T-helper 1 cell treated with Interleukin-12 subunit alpha and Interleukin-12 subunit beta and Interleukin-4 antibody, amounts not matched to agents 30 μg/mL and 1 μg/mL, for 36 hours (primary cell): ENCODE measurements at regions not wholly inside any gene's neighbourhood (a gene's known extent, or its start where the extent isn't known, plus 50 kb on each side); places are given as distances from the start of the nearest gene placed in this dataset.

Experiments
- H3K27ac Mint-ChIP-seq: one replicate; pipeline ENCODE4 v1.8.0; 2021; ENCODE audit warnings: mild to moderate bottlenecking, mixed read lengths
- H3K27me3 Mint-ChIP-seq: one replicate; pipeline ENCODE4 v1.8.0; 2021; ENCODE audit warnings: low read depth, mixed read lengths
- H3K36me3 Mint-ChIP-seq: one replicate; pipeline ENCODE4 v1.8.0; 2021; ENCODE audit warnings: low read depth, mixed read lengths
- H3K4me1 Mint-ChIP-seq: one replicate; pipeline ENCODE4 v1.8.0; 2021; ENCODE audit warnings: low read depth, mixed read lengths
- H3K4me3 Mint-ChIP-seq: one replicate; pipeline ENCODE4 v1.8.0; 2021; ENCODE audit warnings: mild to moderate bottlenecking, moderate library complexity, mixed read lengths
- H3K9me3 Mint-ChIP-seq: one replicate; pipeline ENCODE4 v1.8.0; 2021; ENCODE audit warnings: mixed read lengths

- H3K4me3 Mint-ChIP-seq: no peak overlapping the region
- H3K27me3 Mint-ChIP-seq: no peaks in the 10 kb centered on the region
- no peaks in the 10 kb centered on the region for H3K36me3 Mint-ChIP-seq
- no peak overlapping the region for H3K27ac Mint-ChIP-seq
- no peaks in the 10 kb centered on the region for H3K9me3 Mint-ChIP-seq
- H3K4me1 Mint-ChIP-seq: no peaks in the 10 kb centered on the region
Observed at GRCh38 chr22:49078076-49078710, 749.5 kb downstream of the BRD1 start.

GRCh38 chr22:49077586-49077985 is 750.1 kb downstream of the BRD1 start:
- Mint-ChIP-seq H3K27ac (no peak overlapping the region), H3K4me3 (no peak overlapping the region), H3K4me1 (no peaks in the 10 kb centered on the region), H3K36me3 (no peaks in the 10 kb centered on the region), H3K27me3 (no peaks in the 10 kb centered on the region), H3K9me3 (no peaks in the 10 kb centered on the region)

- Mint-ChIP-seq H3K4me1 (no peaks in the 10 kb centered on the region), H3K27me3 (no peaks in the 10 kb centered on the region), H3K4me3 (no peak overlapping the region), H3K36me3 (no peaks in the 10 kb centered on the region), H3K9me3 (no peaks in the 10 kb centered on the region), H3K27ac (no peak overlapping the region)
Observed at GRCh38 chr22:49077036-49077393, 750.7 kb downstream of the BRD1 start.

GRCh38 chr22:49076300-49077035 is 751.2 kb downstream of the BRD1 start:
- Mint-ChIP-seq H3K4me1 (no peaks in the 10 kb centered on the region), H3K27me3 (no peaks in the 10 kb centered on the region), H3K27ac (no peak overlapping the region), H3K9me3 (no peaks in the 10 kb centered on the region), H3K4me3 (no peak overlapping the region), H3K36me3 (no peaks in the 10 kb centered on the region)

- no peak overlapping the region for H3K27ac Mint-ChIP-seq
- H3K27me3 Mint-ChIP-seq: no peaks in the 10 kb centered on the region
- no peaks in the 10 kb centered on the region for H3K36me3 Mint-ChIP-seq
- H3K9me3 Mint-ChIP-seq: no peaks in the 10 kb centered on the region
- no peaks in the 10 kb centered on the region for H3K4me1 Mint-ChIP-seq
- no peak overlapping the region for H3K4me3 Mint-ChIP-seq
Observed at GRCh38 chr22:49075150-49075549, 752.5 kb downstream of the BRD1 start.

- H3K27me3 Mint-ChIP-seq: no peaks in the 10 kb centered on the region
Observed at GRCh38 chr22:49073873-49074417, 753.7 kb downstream of the BRD1 start.

GRCh38 chr22:49072996-49073645 is 754.6 kb downstream of the BRD1 start:
- Mint-ChIP-seq H3K27me3 (no peaks in the 10 kb centered on the region), H3K4me1 (no peaks in the 10 kb centered on the region), H3K4me3 (no peak overlapping the region), H3K9me3 (no peaks in the 10 kb centered on the region), H3K36me3 (no peaks in the 10 kb centered on the region), H3K27ac (no peak overlapping the region)

More at GRCh38 chr22:49073873-49074417, 753.7 kb downstream of the BRD1 start:
- Mint-ChIP-seq H3K36me3 (no peaks in the 10 kb centered on the region), H3K9me3 (no peaks in the 10 kb centered on the region), H3K4me1 (no peaks in the 10 kb centered on the region), H3K27ac (no peak overlapping the region), H3K4me3 (no peak overlapping the region)

- H3K4me3 Mint-ChIP-seq: no peak overlapping the region
- H3K27ac Mint-ChIP-seq: no peak overlapping the region
- H3K9me3 Mint-ChIP-seq: no peaks in the 10 kb centered on the region
- H3K4me1 Mint-ChIP-seq: no peaks in the 10 kb centered on the region
- H3K27me3 Mint-ChIP-seq: no peaks in the 10 kb centered on the region
- H3K36me3 Mint-ChIP-seq: no peaks in the 10 kb centered on the region
Observed at GRCh38 chr22:49070501-49070900, 757.2 kb downstream of the BRD1 start.

GRCh38 chr22:49068861-49069500 is 758.7 kb downstream of the BRD1 start:
- Mint-ChIP-seq H3K4me3 (no peak overlapping the region), H3K27ac (no peak overlapping the region), H3K36me3 (no peaks in the 10 kb centered on the region)

GRCh38 chr22:49067504-49067903 is 760.2 kb downstream of the BRD1 start:
- no peak overlapping the region for H3K27ac Mint-ChIP-seq
- H3K36me3 Mint-ChIP-seq: no peaks in the 10 kb centered on the region
- H3K4me1 Mint-ChIP-seq: no peaks in the 10 kb centered on the region
- H3K4me3 Mint-ChIP-seq: no peak overlapping the region
- H3K27me3 Mint-ChIP-seq: peaks cover 4% of the 10 kb centered on the region
- H3K9me3 Mint-ChIP-seq: no peaks in the 10 kb centered on the region

More at GRCh38 chr22:49068861-49069500, 758.7 kb downstream of the BRD1 start:
- Mint-ChIP-seq H3K9me3 (no peaks in the 10 kb centered on the region), H3K4me1 (no peaks in the 10 kb centered on the region), H3K27me3 (peaks cover 4% of the 10 kb centered on the region)

- no peak overlapping the region for H3K4me3 Mint-ChIP-seq
- no peaks in the 10 kb centered on the region for H3K9me3 Mint-ChIP-seq
- H3K4me1 Mint-ChIP-seq: no peaks in the 10 kb centered on the region
- no peaks in the 10 kb centered on the region for H3K36me3 Mint-ChIP-seq
- peaks cover 4% of the 10 kb centered on the region for H3K27me3 Mint-ChIP-seq
- no peak overlapping the region for H3K27ac Mint-ChIP-seq
Observed at GRCh38 chr22:49066619-49067018, 761.1 kb downstream of the BRD1 start.

- H3K27me3 Mint-ChIP-seq: peaks cover 4% of the 10 kb centered on the region
- no peaks in the 10 kb centered on the region for H3K36me3 Mint-ChIP-seq
- H3K4me1 Mint-ChIP-seq: no peaks in the 10 kb centered on the region
- H3K4me3 Mint-ChIP-seq: no peak overlapping the region
- H3K9me3 Mint-ChIP-seq: no peaks in the 10 kb centered on the region
- no peak overlapping the region for H3K27ac Mint-ChIP-seq
Observed at GRCh38 chr22:49064836-49065235, 762.8 kb downstream of the BRD1 start.

GRCh38 chr22:49063545-49063890 is 764.2 kb downstream of the BRD1 start:
- H3K27me3 Mint-ChIP-seq: peaks cover 4% of the 10 kb centered on the region
- no peak overlapping the region for H3K4me3 Mint-ChIP-seq
- no peaks in the 10 kb centered on the region for H3K4me1 Mint-ChIP-seq
- H3K36me3 Mint-ChIP-seq: no peaks in the 10 kb centered on the region
- no peaks in the 10 kb centered on the region for H3K9me3 Mint-ChIP-seq
- H3K27ac Mint-ChIP-seq: no peak overlapping the region

- Mint-ChIP-seq H3K27ac (no peak overlapping the region), H3K4me1 (no peaks in the 10 kb centered on the region), H3K9me3 (no peaks in the 10 kb centered on the region), H3K4me3 (no peak overlapping the region), H3K27me3 (peaks cover 4% of the 10 kb centered on the region), H3K36me3 (no peaks in the 10 kb centered on the region)
Observed at GRCh38 chr22:49062802-49063544, 764.7 kb downstream of the BRD1 start.
